Stimulated activated naive CD8-positive, alpha-beta T cell treated with anti-CD3 and anti-CD28 coated beads, Interleukin-15, Interleukin-2, amounts not matched to agents 100 U/mL and 50 U/mL, for 24 hours (primary cell): ENCODE measurements at regions not wholly inside any gene's neighbourhood (a gene's known extent, or its start where the extent isn't known, plus 50 kb on each side); places are given as distances from the start of the nearest gene placed in this dataset.

Experiments used
- ATAC-seq: fragments of 150-1000 bp; cut with Tn5 transposase; one replicate; pipeline ENCODE4 v1.10.0; 2021
- DNase-seq: peaks from one replicate; pipeline ENCODE4 v3.0.0; 2021

DNA sequence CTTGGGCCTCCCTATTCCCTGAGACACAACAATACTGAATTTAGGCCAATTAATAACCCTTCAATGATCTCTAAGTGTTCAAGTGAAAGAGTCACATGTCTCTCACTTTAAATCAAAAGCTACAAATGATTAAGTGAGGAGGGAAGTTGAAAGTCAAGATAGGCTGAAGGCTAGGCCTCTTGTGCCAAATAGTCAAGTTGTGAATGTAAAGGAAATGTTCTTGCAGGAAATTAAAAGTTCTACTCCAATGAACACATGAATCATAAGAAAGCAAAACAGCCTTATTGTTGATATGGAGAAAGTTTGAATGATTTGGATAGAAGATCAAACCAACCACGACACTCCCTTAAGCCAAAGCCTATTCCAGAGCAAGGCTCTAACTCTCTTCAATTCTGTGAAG lies 286.9 kb downstream of the MEIS1 start:
- DNase-seq, result no peak
- ATAC-seq, result no peak

DNA sequence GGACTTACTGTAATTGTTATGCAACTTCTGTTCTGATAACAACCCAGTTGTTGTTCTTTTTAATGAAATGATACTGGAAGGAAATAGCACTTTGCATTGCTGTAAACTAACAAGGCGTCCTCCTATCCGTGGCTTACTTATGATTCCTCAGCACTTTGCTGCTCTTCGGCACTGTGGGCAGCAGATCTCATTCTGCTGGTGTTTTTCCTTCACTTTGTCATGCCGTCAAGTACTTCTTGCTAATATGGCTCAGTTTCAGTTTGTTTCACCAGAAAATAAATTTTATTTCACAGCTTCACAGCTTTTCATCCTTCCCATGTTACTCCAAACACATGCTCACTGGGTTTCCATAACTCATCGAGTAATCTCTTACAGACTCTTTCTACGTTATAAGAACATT lies 289.3 kb downstream of the MEIS1 start:
- DNase-seq, result no peak
- no peak for ATAC-seq

DNA sequence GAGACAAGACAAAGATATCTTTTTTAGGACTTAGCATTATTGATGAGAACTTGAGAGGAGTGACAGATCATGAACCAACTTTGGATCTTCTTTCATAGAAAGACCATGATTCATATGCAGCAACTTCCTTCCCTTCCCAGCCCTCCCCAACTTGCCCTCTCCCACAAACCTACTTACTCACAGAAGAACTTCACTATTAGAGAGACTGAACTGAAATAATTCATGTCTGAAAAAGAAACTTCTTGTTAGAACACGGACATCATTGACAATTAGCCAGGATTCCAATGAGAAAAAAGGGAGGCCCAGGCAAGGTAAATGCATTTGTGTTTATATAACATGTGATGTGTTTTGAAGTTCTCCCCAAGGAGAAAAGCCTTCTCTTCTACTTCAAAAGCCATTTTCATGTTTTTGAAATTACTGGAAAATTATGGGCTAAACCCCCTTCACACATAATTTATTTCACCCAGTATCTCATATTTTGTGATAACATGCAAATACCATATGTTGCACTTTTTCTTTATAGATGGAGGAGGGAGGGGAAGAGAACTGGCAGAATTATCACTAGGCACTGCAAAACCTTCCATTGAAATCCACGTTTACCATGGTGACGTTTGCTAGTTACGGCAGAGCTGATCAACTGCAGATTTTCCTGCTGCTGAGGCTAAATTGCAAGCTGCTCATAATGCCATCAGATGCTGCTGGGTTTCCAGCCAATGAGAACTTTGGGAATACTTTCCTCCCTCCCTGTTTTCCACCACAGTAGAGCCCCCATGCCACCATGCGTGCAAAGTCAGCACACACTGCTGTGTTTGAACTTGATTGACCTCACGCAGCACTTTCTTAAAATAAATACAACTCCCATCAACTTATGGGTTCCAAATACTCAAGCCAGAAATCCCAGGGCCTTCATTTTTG lies 294.7 kb downstream of the MEIS1 start:
- no peak for ATAC-seq
- no peak for DNase-seq

DNA sequence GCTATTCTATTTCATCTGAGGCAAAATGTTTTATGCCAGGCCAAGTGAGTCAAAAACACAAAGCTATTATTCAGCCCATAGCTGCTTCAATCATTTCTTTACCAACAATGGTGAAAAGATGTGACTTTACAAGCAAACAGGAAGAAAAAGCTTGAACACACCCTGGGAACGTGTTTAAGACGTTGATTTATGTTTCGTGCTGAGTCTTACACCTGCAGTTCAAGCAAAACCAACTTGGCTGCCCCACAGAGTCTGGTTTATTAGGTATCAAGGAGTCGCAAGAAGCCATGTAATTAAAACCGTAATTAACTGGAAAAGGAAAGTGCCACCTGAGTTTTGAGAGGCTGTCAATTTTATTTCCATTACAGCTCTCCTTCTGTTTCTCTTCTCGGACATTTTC lies 295.5 kb downstream of the MEIS1 start:
- ATAC-seq, result no peak

DNA sequence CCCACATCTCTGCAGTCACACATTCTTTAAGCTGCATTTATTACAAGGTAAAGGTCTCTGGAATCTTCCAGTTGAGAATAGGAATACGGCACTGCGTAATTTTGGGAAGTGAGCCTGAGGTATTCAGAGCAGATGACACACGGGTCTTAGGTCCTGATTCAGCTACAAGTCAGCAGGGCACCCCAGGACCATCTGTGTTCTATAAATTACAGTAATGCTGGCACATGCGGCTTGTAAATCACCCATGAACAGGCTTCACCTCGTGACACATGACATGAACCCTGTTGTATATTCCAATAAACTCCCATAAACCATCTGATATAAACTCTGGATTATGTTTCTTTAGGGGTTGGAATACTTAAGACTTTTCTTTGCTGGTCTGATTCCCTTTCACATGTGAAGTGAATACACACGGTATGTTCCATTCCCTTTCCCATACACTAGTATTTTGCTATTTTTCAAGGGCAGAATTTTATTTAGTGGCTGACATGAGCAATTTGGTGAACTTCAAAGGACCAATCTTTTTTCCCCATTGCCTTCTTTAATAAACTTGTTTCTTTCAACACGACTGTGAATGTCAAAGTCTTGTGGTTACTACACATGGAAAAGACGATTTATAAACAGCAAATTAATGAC lies 298.6 kb downstream of the MEIS1 start:
- ATAC-seq (no peak), DNase-seq (no peak)

More for the DNA sequence above, 295.5 kb downstream of the MEIS1 start:
- DNase-seq, result no peak

DNA sequence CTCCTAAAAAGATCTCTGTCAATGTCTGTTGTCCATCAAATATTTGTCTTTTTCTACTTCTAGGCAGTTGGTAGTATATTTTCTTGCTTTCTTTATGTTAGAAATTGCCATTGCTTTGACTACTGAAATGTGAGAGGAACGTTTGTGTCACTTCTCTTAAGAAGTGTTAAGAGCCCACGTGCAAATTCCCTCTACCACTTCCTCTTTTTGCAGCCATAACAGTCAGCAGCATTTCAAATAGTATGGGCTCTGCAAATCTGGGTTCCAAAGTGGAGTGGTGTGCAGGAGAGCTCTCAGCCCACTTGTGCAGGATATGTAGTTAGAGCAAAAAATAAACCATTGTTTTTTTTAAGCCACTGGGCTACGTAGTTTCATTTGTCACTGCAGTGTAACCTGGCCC lies 314.0 kb downstream of the MEIS1 start:
- ATAC-seq, result no peak
- DNase-seq, result no peak

DNA sequence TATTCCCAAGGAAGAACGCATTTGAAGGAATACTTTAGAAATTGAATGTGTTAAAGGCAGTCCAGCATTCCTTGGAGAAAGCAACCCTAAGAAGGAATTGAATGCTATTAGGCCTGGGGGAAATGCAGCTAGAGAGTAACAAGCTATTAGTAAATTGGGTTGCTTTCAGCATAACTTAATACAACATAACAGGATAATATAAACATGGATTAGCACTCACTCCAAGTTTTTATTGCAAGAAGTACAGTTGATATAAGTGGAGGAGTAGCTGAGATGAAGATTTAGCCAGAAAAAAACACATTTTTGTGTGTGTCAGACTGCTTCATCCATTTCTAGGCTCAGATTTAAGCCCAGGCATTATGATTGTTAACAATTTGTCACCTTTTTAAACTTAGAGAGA lies 314.6 kb downstream of the MEIS1 start:
- DNase-seq (no peak), ATAC-seq (no peak)

DNA sequence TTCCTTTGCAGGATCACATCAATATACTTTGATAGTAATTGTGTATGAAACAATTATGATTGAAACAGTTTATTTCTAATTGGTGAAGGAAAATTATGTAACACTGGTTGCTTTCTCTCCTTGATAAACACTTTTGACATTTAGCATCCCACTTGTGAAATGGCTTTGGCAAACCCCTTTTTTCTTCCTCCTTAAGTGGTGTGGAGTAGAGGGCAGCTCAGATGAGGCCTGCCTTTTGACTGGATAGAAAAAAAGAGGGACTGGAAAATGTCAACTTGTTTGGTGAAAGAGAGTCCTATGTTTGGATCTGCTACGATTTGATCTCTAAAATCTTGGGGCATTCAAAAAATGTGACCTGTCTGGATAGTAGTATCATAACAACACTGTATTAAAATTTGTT lies 318.3 kb downstream of the MEIS1 start:
- DNase-seq (no peak), ATAC-seq (no peak)

DNA sequence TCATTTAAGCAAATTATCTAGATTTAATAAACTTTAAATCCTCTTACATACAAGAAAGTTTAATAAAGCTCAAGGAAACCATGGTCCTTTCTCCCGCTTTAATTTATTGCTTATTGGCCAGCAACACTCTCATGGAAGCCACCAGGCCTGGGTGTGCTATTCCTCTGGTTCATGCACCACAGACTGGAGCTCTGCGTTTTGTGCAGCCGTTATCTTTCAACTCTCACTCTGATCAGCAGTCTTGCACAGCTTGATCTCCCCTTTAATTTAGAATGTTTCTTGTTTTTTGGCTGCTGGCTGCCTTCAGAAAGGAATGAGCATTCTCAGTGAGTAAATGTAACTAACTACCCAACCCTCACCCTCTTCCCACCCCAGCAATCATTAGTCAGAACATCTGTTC lies 318.7 kb downstream of the MEIS1 start:
- DNase-seq (no peak), ATAC-seq (no peak)

DNA sequence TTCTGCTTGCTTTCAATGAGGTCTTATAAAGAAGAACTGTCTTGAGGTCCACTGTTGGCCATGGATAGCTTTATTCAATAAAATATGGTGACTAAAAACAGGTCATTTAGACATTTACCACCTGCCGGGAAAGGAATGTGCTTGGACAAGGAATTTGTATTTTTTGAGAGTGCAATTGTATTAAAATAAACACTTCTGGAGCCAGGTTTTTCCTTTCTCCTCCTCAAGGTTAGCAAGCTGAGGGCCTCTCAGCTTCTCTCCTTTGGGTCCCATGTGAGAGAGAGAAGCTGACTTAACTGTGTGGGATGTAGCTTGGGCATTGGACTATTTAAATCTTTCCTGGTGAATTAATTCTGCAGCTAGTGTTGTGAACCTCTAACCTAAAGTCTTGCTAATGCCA lies 321.0 kb downstream of the MEIS1 start:
- no peak for ATAC-seq
- no peak for DNase-seq

DNA sequence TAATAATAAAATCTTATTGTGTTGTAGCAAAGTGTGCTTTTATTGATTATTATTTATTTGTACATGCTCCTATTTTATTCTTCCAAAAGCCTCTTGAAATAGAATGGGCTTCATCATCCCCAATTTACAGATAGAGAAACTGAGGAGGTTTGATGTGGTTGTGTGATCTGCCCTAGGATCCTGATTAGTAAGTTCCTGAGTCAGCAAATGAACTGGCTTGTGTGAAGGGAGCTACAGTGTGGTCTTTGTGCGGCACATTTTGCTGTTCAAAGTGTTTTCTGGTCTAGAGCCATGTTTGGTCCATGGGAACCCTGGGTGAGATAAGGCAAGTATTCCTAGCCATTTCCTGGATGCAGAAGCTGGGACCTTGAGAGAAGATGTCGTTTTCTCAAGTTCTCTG lies 326.9 kb downstream of the MEIS1 start:
- DNase-seq, result no peak
- no peak for ATAC-seq

DNA sequence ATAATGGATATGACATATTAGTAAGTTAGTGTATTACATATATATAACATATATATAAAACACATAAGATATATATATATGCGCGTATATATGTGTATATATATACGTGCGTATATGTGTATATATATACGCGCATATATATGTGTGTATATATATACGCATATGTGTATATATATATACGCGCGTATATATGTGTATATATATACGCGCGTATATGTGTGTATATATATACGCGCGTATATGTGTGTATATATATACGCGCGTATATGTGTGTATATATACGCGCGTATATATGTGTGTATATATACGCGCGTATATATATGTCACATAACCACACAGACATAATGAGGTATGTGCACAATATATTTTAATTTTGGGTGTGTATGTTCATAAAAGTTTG lies 327.8 kb downstream of the MEIS1 start:
- no peak for ATAC-seq
- no peak for DNase-seq

DNA sequence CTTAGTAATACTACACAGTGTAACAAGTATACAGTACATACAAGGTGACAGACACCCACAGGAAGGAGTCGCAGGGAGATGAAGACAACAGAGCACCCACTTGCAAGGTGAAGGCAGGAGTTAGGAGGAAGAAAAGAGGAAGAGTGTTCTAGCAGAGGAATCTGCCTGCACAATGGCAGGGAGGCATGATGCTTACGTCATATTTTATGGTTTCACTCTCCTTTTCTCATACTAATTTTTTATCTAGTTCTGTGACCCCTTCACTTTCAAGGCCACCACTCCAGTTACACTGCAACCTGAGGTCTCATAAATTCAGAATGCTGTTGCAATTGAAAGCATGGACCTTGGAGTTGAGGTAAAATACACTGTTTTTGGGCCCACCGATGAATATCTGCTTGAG lies 331.7 kb downstream of the MEIS1 start:
- ATAC-seq (no peak), DNase-seq (no peak)

DNA sequence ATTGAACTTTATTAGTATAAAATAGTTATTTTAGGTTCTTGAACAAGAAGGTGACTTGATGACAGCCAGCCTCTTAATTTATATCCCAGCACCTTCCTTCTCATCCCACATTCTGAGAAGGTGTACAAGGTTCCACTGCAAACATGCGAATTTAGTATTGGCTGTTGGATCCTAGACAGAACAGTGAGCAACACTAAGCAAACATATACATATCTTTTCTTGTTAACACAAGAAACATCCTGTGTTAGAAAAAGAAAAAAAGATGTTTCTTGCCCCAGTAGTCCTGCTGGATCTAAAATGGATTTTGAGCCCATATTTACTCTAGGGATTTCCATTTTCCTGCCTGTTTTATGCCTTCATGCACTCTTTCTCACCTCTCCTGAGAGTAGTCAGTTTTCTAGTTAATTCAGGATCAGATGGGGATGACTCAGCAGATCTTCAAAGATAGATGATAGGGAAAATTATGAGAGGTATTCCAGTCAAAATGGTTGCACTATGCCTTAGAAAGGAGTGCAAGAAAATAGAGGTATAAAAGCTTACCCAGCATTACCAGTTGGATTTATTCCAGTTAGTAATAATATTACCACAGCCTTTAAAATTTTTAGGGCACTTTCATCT lies 336.5 kb downstream of the MEIS1 start:
- DNase-seq, result no peak
- ATAC-seq, result no peak

DNA sequence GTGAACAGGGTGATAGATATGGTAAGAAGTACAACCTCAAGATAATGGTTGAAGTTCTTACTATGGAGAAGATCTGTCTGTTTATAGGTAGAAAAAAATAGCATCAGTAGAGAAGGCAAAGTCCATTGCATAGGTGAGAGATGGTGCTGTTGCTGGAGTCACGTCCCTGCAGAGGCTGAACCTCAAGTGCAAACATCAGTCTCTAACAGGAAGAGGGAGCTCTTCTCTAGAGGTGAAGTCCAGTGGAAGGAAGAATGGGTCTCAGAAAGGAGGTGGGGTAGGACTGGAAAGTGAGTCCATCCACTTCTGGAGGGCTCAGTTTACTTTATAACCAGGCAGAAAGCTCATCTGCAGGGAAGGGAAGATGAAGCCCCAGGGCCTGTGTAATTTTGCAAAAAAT lies 337.7 kb downstream of the MEIS1 start:
- ATAC-seq, result no peak
- DNase-seq, result no peak

DNA sequence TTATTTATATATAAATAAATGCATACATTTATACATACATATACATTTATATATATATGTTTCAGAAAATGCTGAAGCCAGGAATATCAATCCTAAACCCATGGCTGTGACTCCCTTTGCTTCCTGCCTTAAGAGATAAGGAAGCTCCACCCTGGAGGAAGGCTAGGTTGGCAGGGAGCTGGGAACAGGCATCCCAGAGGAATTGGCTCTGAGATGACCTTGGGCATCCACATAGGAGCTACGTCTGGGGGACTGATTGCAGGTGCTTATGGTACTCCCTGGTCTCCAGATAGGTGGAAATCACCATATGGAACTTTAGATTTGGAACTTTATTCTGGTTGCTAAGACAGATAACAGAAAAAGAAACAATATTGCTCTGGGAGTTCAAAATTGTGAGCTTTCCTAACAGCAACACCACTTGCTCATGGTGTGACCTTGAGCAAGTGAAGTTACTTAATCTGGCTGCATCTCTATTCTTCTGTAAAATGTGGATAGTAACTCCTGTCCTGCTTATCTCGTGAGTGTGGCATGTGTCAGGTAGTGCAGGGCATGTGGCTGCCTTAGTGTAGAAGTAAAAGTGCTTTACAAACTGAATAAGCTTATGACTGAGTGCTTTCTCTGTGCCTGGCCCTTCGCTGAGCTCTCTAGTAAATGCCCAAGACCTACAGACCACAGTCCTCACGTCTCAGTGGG lies 341.0 kb downstream of the MEIS1 start:
- ATAC-seq, result no peak
- DNase-seq, result no peak

DNA sequence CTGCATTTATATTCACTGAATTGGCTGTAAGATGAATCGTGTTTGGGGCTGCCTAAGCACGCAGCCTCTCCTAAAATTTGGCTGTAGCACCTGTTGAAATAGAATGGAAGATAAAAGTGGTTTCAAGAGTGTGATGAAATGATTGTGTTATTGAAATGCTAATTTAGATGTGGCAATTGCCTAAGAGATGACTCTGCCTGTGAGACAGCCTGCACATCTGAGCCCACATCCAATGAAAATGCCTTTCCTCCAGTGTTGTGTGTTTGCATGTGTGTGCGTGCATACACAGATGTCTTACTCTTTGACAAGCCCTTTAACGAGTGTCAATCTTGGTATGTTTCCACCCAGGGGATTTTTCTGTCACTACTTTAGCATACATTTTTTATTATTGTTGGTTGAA lies 346.9 kb downstream of the MEIS1 start:
- no peak for ATAC-seq

DNA sequence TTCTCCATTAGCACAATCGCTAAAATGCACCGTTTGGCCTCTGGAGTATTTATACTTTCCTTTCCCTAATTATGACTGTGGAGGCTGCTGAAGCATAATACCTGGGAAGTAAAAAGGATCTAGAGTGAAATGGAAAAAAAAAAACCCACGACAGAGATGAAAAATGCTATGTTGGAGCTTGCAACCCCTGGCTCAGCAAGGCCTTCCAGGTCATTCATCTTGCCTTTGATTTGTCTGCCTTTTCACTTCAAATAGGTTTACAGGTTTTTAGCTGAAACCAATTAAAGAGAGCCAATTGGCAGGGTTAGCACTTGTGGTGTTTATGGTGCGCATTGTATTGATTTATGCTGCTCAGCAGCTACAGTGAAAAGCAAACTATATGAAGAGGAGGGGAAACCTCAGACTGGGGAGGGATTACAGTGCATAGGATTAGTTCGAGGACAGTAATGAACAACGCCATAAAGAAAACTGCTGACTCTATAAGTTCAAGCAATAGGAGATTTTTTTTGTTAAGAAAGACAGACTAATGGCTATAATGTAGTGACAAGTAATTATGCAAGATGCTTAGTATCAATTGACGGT lies 347.9 kb downstream of the MEIS1 start:
- ATAC-seq, result no peak

More for the DNA sequence above, 346.9 kb downstream of the MEIS1 start:
- DNase-seq, result no peak

DNA sequence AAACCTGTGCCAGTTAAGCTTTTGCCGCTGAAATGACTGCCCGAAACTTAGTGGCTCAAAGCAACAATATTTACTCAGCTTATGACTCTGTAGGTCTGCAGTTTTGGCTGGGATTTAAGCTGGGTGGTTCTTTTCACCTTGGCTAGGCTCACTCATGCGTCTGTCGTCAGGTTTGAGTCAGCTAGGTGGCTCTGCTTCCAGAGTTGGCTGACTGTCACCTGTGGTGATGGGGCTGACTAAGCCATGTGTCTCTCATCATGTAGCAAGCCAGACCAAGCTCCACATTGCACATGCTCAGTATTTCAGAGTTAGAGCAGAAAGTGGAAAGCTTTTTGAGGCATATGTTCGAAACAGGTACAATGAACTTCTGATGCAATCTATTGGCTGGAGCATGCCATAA lies 354.8 kb downstream of the MEIS1 start:
- ATAC-seq, result no peak
- no peak for DNase-seq

More for the DNA sequence above, 347.9 kb downstream of the MEIS1 start:
- DNase-seq, result no peak

DNA sequence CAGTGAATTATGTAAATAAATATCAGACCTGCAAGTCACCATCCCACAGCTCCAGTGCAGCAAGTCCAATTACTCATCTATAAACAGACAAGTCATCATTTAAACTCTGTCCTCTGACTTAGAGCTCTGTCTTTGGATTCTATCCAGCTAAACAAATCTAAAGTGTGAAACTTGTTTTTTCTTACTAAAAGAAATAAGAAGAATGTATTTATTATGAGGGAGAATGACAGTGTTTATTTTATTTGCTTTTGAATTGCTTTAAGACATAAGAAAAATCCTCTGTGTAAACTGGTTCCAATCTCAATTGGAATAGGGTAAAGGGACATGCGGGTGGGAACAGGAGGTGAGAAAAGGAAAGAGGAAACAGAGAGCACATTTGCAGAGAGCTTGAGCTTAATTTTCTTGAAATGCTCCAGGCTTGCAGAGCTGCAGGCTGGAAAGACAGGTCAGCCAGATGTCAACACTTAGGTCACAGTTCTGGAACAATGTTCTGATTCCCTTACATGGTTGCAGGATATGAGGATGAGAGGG lies 355.8 kb downstream of the MEIS1 start:
- ATAC-seq (no peak), DNase-seq (no peak)

DNA sequence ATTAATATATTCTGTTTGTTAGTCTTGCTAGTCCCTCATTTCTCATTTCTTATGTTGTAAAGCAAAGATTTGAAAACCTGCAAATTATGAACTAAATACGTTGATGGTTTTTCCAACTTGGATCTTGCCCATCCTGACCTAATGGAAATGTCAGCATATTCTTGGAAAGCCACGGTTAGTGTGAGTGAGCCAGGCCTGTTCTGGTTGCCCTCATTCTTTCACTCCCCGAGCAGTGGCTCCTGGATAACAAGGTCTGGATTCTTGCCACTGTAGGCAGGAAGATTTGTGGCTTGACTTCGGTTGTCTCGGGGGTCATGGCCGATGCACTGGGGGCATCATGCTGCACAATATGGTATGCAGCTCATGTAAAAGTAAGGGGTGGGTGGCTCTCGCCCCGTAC lies 359.1 kb downstream of the MEIS1 start:
- DNase-seq (no peak), ATAC-seq (no peak)

DNA sequence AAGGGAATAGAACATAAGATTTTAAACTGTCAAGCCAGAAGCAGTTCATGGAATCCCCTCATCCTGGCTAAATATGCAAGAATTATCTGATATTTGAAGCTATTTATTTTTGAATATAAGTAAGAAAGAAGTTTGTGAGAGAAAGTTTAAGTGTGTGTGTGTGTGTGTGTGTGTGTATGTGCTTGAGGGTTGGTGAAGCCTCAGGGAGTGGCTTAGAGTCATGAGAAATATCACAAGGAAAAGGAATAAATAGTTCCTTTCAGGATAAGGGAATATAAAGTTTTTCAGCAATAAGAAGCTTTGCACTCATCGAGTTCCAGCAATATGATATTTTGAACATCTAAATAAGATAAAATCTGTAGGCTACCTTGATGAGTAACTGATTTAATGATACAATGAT lies 359.6 kb downstream of the MEIS1 start:
- DNase-seq (no peak), ATAC-seq (no peak)
